ENCODE measurements at regions not wholly inside any gene's neighbourhood (a gene's known extent, or its start where the extent isn't known, plus 50 kb on each side); places are given as distances from the start of the nearest gene placed in this dataset.

DNA sequence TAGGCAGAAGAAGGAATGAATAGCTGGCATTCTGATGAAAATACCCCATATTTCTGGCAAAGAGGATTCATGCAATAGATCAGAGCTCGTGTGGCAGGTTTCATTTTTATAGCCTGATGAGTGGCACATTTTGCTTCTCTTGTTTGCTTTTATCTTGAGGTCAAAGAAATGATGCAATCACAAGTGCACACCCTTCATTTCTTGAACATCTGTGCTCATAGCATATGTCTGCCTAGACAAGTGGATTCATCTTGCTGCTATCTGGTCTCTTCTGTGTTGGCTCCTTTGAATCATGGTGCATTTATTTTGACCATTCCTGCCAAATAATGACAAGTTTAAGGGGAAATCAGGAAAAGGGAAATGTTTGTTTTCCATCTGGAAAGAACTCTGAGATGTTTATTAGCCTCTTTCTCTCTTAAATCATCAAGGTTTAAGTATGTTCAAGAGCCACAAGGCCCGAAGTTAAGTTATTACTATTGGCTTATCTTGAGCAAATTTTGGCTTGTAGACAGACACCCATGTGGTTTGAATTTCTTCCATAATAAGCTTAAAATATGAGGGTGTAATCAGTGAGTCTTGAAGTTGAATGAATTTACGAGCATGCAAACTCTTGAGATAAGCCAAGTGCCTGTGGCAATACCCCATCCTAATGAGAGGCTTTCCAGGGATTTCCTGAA lies 59.3 kb upstream of the HS3ST1 start (continued):
- TF ChIP-seq, protein P1, sequence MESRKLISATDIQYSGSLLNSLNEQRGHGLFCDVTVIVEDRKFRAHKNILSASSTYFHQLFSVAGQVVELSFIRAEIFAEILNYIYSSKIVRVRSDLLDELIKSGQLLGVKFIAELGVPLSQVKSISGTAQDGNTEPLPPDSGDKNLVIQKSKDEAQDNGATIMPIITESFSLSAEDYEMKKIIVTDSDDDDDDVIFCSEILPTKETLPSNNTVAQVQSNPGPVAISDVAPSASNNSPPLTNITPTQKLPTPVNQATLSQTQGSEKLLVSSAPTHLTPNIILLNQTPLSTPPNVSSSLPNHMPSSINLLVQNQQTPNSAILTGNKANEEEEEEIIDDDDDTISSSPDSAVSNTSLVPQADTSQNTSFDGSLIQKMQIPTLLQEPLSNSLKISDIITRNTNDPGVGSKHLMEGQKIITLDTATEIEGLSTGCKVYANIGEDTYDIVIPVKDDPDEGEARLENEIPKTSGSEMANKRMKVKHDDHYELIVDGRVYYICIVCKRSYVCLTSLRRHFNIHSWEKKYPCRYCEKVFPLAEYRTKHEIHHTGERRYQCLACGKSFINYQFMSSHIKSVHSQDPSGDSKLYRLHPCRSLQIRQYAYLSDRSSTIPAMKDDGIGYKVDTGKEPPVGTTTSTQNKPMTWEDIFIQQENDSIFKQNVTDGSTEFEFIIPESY (IDR thresholded peaks at IDR 0.05; ENCODE audit: extremely low read depth, insufficient replicate concordance, low read length): no peak

DNA sequence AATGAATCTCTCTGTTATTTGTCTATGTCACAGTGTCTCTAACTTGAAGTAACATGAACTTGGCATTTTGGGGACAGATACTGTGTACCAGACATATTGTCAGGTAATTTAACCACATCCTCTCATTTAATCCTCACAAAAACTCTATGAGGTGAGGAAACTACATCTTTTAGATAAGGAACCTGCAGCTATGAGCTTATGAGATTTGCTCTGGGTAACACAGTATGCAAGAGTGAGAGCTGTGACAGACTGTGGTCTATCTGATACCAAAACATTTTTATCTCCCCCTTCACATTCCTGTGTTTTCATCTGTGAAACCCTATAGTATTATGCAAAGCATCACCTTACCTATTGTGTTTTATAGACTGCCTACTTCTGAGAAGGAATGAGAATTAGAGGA lies 58.4 kb upstream of the HS3ST1 start:
- no peak overlapping the region for H3K27ac ChIP-seq (ENCODE audit: low read depth, low read length)
- no peaks in the 10 kb centered on the region for H3K79me2 ChIP-seq (ENCODE audit: insufficient read depth, low read length)
- no peak for ATAC-seq
- no peaks in the 10 kb centered on the region for H3K36me3 ChIP-seq (ENCODE audit: control insufficient read depth in 1 of 2, insufficient read depth in 2 of 2, low read length in 2 of 2)
- no peaks in the 10 kb centered on the region for H3K9me3 ChIP-seq (ENCODE audit: control insufficient read depth in 1 of 2, insufficient read depth in 1 of 2, low read depth in 1 of 2, low read length in 2 of 2)
- TF ChIP-seq POLR2A (IDR thresholded peaks at IDR 0.05; ENCODE audit: borderline replicate concordance, extremely low read depth, insufficient read depth, insufficient read length): no peak
- no peak for TF ChIP-seq JUND (IDR thresholded peaks at IDR 0.05)
- TF ChIP-seq SP1 (IDR thresholded peaks at IDR 0.05; ENCODE audit: low read depth): no peak
- TF ChIP-seq, protein P2, sequence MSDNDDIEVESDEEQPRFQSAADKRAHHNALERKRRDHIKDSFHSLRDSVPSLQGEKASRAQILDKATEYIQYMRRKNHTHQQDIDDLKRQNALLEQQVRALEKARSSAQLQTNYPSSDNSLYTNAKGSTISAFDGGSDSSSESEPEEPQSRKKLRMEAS (IDR thresholded peaks at IDR 0.05): no peak
- H3K27me3 ChIP-seq (ENCODE audit: insufficient read depth, low read length): no peaks in the 10 kb centered on the region
- no peak overlapping the region for H3K4me3 ChIP-seq (replicated peaks in 1 of 2; ENCODE audit: low read depth in 1 of 2, low read length in 2 of 2)
- no peaks in the 10 kb centered on the region for H3K9me2 ChIP-seq (ENCODE audit: insufficient read depth)
- no peak overlapping the region for H3K9ac ChIP-seq (ENCODE audit: low read length)
- BruUV-seq (replicated peaks): no TSS peak
- intact Hi-C loops (cut with micrococcal nuclease): loop anchor here (5.0 kb wide), 1 partner anchor 235 kb away; no protein-coding TSS in a partner anchor
- ChIA-PET POLR2A (interaction anchor here (1.1 to 1.8 kb wide), 4 partner anchors 16 to 147 kb away, joined by 3 to 5 read pairs (median 4); no protein-coding TSS in a partner anchor), CTCF (interaction anchor here (1.6 kb wide), 1 partner anchor 18 kb away, joined by 3 read pairs; no protein-coding TSS in a partner anchor), RAD21 (ENCODE audit: low non-redundant PET in 1 of 2, low total read pairs in 2 of 2, uncharacterized antibody in 2 of 2, unreplicated experiment in 2 of 2) (no interaction called here)
- H3K4me2 ChIP-seq (ENCODE audit: low read length): no peak overlapping the region; the same call in 1 of the 2 replicates
- H3K4me1 ChIP-seq (ENCODE audit: control insufficient read depth in 1 of 2, insufficient read depth in 2 of 2, low read length in 2 of 2): peaks cover 17 to 42% of the 10 kb centered on the region in 2 experiments; a peak in 3 of 4 replicates
- no peaks in the 10 kb centered on the region for H4K20me1 ChIP-seq (ENCODE audit: insufficient read depth)
- no peak for DNase-seq (ENCODE audit: low read depth, low spot score)
- H2AFZ ChIP-seq (ENCODE audit: low read depth, low read length, poor library complexity, severe bottlenecking): peak overlapping the region; percentile 6
